ENCODE measurements at regions not wholly inside any gene's neighbourhood (a gene's known extent, or its start where the extent isn't known, plus 50 kb on each side); places are given as distances from the start of the nearest gene placed in this dataset.
A peak's percentile ranks its signal among the peaks of the same experiment; 100 is the strongest.
"Not testable (repeated sequence)": the region's sequence is repeated elsewhere in the genome, so short reads cannot be mapped to it uniquely, and the experiment has no call there.

DNA sequence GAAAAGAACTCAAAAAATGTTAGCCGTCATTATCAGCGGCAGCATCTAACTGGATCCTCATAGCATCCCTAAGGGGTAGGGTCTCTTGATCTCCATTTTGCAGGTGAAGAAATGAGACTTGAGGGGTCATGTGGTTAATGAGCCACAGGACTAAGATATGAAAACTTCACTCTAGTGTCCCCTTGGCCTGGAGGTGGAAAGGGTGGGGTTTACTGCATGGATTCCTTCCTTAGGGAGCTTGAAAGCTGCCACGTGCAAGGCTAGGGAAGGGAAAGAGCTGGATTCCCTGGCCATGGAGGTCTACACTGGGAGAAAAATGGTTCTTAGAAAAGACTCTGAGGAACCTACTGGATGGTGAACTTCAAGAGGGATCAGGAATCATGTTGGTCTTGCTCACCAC is 107.9 kb downstream of the SPRY4 start:
- no peaks in the 10 kb centered on the region for H3K27me3 ChIP-seq (ENCODE audit: insufficient read depth, low read length)
- H3K4me1 ChIP-seq (ENCODE audit: insufficient read depth, low read length), result peaks cover 20% of the 10 kb centered on the region
- H3K36me3 ChIP-seq (ENCODE audit: insufficient read depth, low read depth, low read length), result no peaks in the 10 kb centered on the region
- H3K9me3 ChIP-seq (ENCODE audit: insufficient read depth, low read depth, low read length), result no peaks in the 10 kb centered on the region
- no peak overlapping the region for H3K4me3 ChIP-seq (ENCODE audit: low read length)
- H3K27ac ChIP-seq (ENCODE audit: low read length), result no peak overlapping the region
- H3K9ac ChIP-seq (ENCODE audit: low read depth, low read length), result no peak overlapping the region

GRCh38 chr5:142215915-142216681 is 107.5 kb downstream of the NDFIP1 start:
- Histone ChIP-seq H3K27me3 (ENCODE audit: insufficient read depth, low read length) (no peaks in the 10 kb centered on the region), H3K9ac (ENCODE audit: low read depth, low read length) (no peak overlapping the region), H3K9me3 (ENCODE audit: insufficient read depth, low read depth, low read length) (no peaks in the 10 kb centered on the region), H3K36me3 (ENCODE audit: insufficient read depth, low read depth, low read length) (no peaks in the 10 kb centered on the region), H3K4me3 (ENCODE audit: low read length) (no peak overlapping the region), H3K27ac (ENCODE audit: low read length) (no peak overlapping the region), H3K4me1 (ENCODE audit: insufficient read depth, low read length) (peaks cover 13% of the 10 kb centered on the region)

DNA sequence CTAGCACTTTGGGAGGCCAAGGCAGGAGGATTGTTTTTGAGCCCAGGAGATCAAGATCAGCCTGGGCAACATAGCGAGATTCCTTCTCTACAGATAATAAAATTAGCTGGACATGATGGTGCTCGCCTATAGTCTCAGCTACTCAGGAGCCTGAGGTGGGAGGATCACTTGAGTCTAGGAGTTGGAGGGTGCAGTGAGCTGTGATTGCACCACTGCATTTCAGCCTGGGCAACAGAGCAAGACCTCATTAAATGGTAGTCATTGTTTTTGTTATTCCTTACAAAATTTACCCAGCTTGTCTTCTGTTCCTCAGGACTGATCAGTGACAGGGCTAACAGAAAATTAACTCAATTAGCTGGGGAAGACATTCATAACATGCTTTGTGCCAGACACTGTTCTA is 104.5 kb downstream of the NDFIP1 start:
- Histone ChIP-seq H3K9me3 (ENCODE audit: insufficient read depth, low read depth, low read length) (no peaks in the 10 kb centered on the region), H3K4me1 (ENCODE audit: insufficient read depth, low read length) (peaks cover 12% of the 10 kb centered on the region; the same call in 1 of the 2 replicates), H3K27ac (ENCODE audit: low read length) (no peak overlapping the region), H3K4me3 (ENCODE audit: low read length) (no peak overlapping the region), H3K27me3 (ENCODE audit: insufficient read depth, low read length) (no peaks in the 10 kb centered on the region), H3K36me3 (ENCODE audit: insufficient read depth, low read depth, low read length) (no peaks in the 10 kb centered on the region), H3K9ac (ENCODE audit: low read depth, low read length) (no peak overlapping the region)

- no peak overlapping the region for H3K9ac ChIP-seq (ENCODE audit: low read depth, low read length)
- H3K27me3 ChIP-seq (ENCODE audit: insufficient read depth, low read length), result no peaks in the 10 kb centered on the region
- H3K4me1 ChIP-seq (ENCODE audit: insufficient read depth, low read length), result peaks cover 12% of the 10 kb centered on the region; the same call in 1 of the 2 replicates
- H3K36me3 ChIP-seq (ENCODE audit: insufficient read depth, low read depth, low read length), result no peaks in the 10 kb centered on the region
- H3K4me3 ChIP-seq (ENCODE audit: low read length), result no peak overlapping the region
- no peak overlapping the region for H3K27ac ChIP-seq (ENCODE audit: low read length)
- H3K9me3 ChIP-seq (ENCODE audit: insufficient read depth, low read depth, low read length), result no peaks in the 10 kb centered on the region
These were observed 103.3 kb downstream of the NDFIP1 start for GRCh38 chr5:142211918-142212317.

DNA sequence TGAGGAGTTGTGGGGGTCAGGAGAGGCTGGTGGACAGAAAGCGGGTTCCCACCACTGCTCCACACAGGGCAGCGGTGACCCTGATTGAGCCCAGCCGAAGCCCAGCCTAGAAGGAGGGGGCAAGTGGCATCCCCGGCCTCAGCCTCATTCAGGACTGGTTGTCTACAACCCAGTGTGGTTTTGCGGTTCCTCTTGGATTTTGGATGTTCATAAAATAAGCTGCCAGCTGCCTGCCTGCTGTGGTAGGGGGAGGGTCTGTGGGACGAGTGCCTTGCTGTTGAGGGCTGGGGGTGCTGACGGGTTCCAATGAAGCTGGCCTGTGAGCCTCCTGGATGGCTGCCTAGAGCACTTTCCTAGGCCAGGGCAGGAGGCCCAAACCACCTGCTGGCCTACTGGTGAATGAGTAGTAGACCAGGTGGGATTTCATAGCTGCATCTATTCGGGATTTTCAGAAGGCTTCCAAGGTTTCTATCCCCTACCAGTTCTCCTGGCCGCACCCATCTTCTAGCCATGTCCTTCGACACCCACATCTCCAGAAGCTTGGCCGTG is 102.4 kb downstream of the NDFIP1 start:
- Histone ChIP-seq H3K27me3 (ENCODE audit: insufficient read depth, low read length) (no peaks in the 10 kb centered on the region), H3K9me3 (ENCODE audit: insufficient read depth, low read depth, low read length) (no peaks in the 10 kb centered on the region), H3K4me3 (ENCODE audit: low read length) (no peak overlapping the region), H3K27ac (ENCODE audit: low read length) (no peak overlapping the region), H3K9ac (ENCODE audit: low read depth, low read length) (no peak overlapping the region), H3K4me1 (ENCODE audit: insufficient read depth, low read length) (peaks cover 7% of the 10 kb centered on the region; the same call in 1 of the 2 replicates), H3K36me3 (ENCODE audit: insufficient read depth, low read depth, low read length) (no peaks in the 10 kb centered on the region)

DNA sequence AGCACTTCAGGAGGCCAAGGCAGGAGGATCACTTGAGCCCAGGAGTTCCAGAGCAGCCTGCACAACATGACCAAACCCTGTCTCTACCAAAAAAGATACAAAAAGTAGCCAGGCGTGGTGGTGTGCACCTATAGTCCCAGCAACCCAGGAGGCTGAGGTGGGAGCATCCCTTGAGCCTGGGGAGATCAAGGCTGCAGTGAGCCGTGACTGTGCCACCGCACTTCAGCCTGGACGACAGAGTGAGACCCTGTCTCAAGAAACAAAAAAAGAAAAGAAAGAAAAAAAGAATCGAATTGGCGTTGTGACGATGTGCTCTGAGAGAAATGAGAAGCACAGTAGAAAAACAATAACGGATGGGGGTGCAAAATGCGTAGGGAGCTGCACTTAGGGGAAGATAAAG is 101.4 kb downstream of the NDFIP1 start:
- H3K9ac ChIP-seq (ENCODE audit: low read depth, low read length), result no peak overlapping the region
- H3K27ac ChIP-seq (ENCODE audit: low read length), result no peak overlapping the region

GRCh38 chr5:142208777-142209312 is 100.3 kb downstream of the NDFIP1 start:
- Histone ChIP-seq H3K4me3 (ENCODE audit: low read length) (no peak overlapping the region), H3K27me3 (ENCODE audit: insufficient read depth, low read length) (no peaks in the 10 kb centered on the region)

More for the DNA sequence above, 101.4 kb downstream of the NDFIP1 start:
- Histone ChIP-seq H3K9me3 (ENCODE audit: insufficient read depth, low read depth, low read length) (no peaks in the 10 kb centered on the region), H3K36me3 (ENCODE audit: insufficient read depth, low read depth, low read length) (no peaks in the 10 kb centered on the region), H3K4me3 (ENCODE audit: low read length) (no peak overlapping the region), H3K4me1 (ENCODE audit: insufficient read depth, low read length) (peaks cover 7% of the 10 kb centered on the region; the same call in 1 of the 2 replicates), H3K27me3 (ENCODE audit: insufficient read depth, low read length) (no peaks in the 10 kb centered on the region)

GRCh38 chr5:142208244-142208643 is 99.7 kb downstream of the NDFIP1 start:
- H3K9ac ChIP-seq (ENCODE audit: low read depth, low read length), result peak overlapping the region; percentile 49; the same call in 1 of the 2 replicates
- not testable (repeated sequence) for H3K36me3 ChIP-seq (ENCODE audit: insufficient read depth, low read depth, low read length); H3K4me3 ChIP-seq (ENCODE audit: low read length); H3K4me1 ChIP-seq (ENCODE audit: insufficient read depth, low read length); H3K9me3 ChIP-seq (ENCODE audit: insufficient read depth, low read depth, low read length); H3K27me3 ChIP-seq (ENCODE audit: insufficient read depth, low read length)
- H3K27ac ChIP-seq (ENCODE audit: low read length), result peak overlapping the region; percentile 57

More at GRCh38 chr5:142208777-142209312, 100.3 kb downstream of the NDFIP1 start:
- Histone ChIP-seq H3K9ac (ENCODE audit: low read depth, low read length) (peak overlapping the region; percentile 38; the same call in 1 of the 2 replicates), H3K36me3 (ENCODE audit: insufficient read depth, low read depth, low read length) (no peaks in the 10 kb centered on the region), H3K4me1 (ENCODE audit: insufficient read depth, low read length) (peaks cover 10% of the 10 kb centered on the region; the same call in 1 of the 2 replicates), H3K9me3 (ENCODE audit: insufficient read depth, low read depth, low read length) (no peaks in the 10 kb centered on the region), H3K27ac (ENCODE audit: low read length) (peak overlapping the region; percentile 57)

- H3K27me3 ChIP-seq (ENCODE audit: insufficient read depth, low read length), result no peaks in the 10 kb centered on the region
- H3K9ac ChIP-seq (ENCODE audit: low read depth, low read length), result no peak overlapping the region
- no peak overlapping the region for H3K27ac ChIP-seq (ENCODE audit: low read length)
- H3K4me1 ChIP-seq (ENCODE audit: insufficient read depth, low read length), result peaks cover 10% of the 10 kb centered on the region; the same call in 1 of the 2 replicates
- H3K36me3 ChIP-seq (ENCODE audit: insufficient read depth, low read depth, low read length), result no peaks in the 10 kb centered on the region
- no peaks in the 10 kb centered on the region for H3K9me3 ChIP-seq (ENCODE audit: insufficient read depth, low read depth, low read length)
- no peak overlapping the region for H3K4me3 ChIP-seq (ENCODE audit: low read length)
These were observed 98.2 kb downstream of the NDFIP1 start for GRCh38 chr5:142206801-142207200.

DNA sequence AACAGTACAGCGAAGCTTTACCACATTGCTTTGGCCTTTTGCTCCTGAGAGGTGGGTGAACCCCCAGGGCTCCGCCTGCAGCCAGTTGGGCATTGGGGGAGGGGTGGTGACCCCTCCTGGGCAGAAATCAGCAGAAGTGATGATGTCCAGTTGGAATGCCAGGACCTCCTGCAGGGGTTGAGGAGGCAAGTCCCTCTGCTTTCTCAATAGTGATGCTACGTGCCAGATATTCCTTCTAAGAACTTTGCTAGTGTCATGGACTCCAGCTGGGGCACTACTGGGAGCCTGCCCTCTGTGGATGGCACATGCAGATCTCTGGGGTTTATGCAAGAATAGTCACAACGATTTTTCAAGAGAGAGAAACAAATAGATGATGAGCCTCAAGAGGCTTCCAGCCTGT is 95.6 kb downstream of the NDFIP1 start:
- H3K4me1 ChIP-seq (ENCODE audit: insufficient read depth, low read length), result peaks cover 9% of the 10 kb centered on the region; the same call in 1 of the 2 replicates
- no peak overlapping the region for H3K9ac ChIP-seq (ENCODE audit: low read depth, low read length)
- no peak overlapping the region for H3K27ac ChIP-seq (ENCODE audit: low read length)
- H3K9me3 ChIP-seq (ENCODE audit: insufficient read depth, low read depth, low read length), result no peaks in the 10 kb centered on the region
- no peak overlapping the region for H3K4me3 ChIP-seq (ENCODE audit: low read length)
- no peaks in the 10 kb centered on the region for H3K27me3 ChIP-seq (ENCODE audit: insufficient read depth, low read length)
- H3K36me3 ChIP-seq (ENCODE audit: insufficient read depth, low read depth, low read length), result no peaks in the 10 kb centered on the region
